NT2/D1 (cell line): ENCODE measurements at regions not wholly inside any gene's neighbourhood (a gene's known extent, or its start where the extent isn't known, plus 50 kb on each side); places are given as distances from the start of the nearest gene placed in this dataset.

Experiments used
- DNase-seq: peaks from one replicate; pipeline ENCODE4 v3.0.0-alpha.2; 2011; ENCODE audit warnings: low read depth, low spot score
- H3K27me3 ChIP-seq: 2 replicates; pipeline ENCODE4 v1.6.0; 2011; ENCODE audit warnings: mild to moderate bottlenecking; ENCODE audit not compliant: insufficient read length, insufficient read depth
- H3K36me3 ChIP-seq: 2 replicates; pipeline ENCODE4 v1.6.1; 2011; ENCODE audit warnings: mild to moderate bottlenecking, low read length, mixed read lengths; ENCODE audit not compliant: insufficient read depth, insufficient read length
- H3K4me1 ChIP-seq: 2 replicates; pipeline ENCODE4 v1.5.1; 2011; ENCODE audit not compliant: insufficient read depth, insufficient read length
- H3K4me3 ChIP-seq: 2 replicates; pipeline ENCODE4 v1.5.1; 2011; ENCODE audit warnings: low read depth; ENCODE audit not compliant: insufficient read length
- H3K9ac ChIP-seq: 2 replicates; pipeline ENCODE4 v1.6.0; 2011; ENCODE audit warnings: low read depth; ENCODE audit not compliant: insufficient read length
- H3K9me3 ChIP-seq: 2 replicates; pipeline ENCODE4 v1.5.1; 2011; ENCODE audit warnings: mild to moderate bottlenecking, low read length; ENCODE audit not compliant: insufficient read depth
- SUZ12 ChIP-seq: IDR thresholded peaks from 2 replicates; pipeline ENCODE4 v1.6.1; 2011; ENCODE audit not compliant: insufficient read length, insufficient read depth; ENCODE audit errors: extremely low read depth
- YY1 ChIP-seq: IDR thresholded peaks from 2 replicates; pipeline ENCODE4 v1.6.1; 2011; ENCODE audit not compliant: insufficient read length, insufficient read depth
- ZNF274 ChIP-seq: IDR thresholded peaks from 2 replicates; pipeline ENCODE4 v1.6.1; 2011; ENCODE audit warnings: mild to moderate bottlenecking, low read depth, low read length

GRCh38 chr7:67462781-67463191, 466.2 kb downstream of the TYW1 start:
- peaks cover 8% of the 10 kb centered on the region; the same call in 1 of the 2 replicates for H3K9me3 ChIP-seq
- no peak overlapping the region for H3K9ac ChIP-seq
- no peaks in the 10 kb centered on the region for H3K36me3 ChIP-seq
- peaks cover 3% of the 10 kb centered on the region for H3K27me3 ChIP-seq
- no peak for DNase-seq
- H3K4me3 ChIP-seq = no peak overlapping the region
- TF ChIP-seq ZNF274 (no peak), YY1 (no peak), SUZ12 (no peak)
- no peaks in the 10 kb centered on the region for H3K4me1 ChIP-seq

GRCh38 chr7:67463316-67463715, 466.7 kb downstream of the TYW1 start:
- DNase-seq = no peak
- no peaks in the 10 kb centered on the region for H3K36me3 ChIP-seq
- no peak overlapping the region for H3K4me3 ChIP-seq
- H3K9ac ChIP-seq = no peak overlapping the region
- no peaks in the 10 kb centered on the region for H3K4me1 ChIP-seq
- TF ChIP-seq YY1 (no peak), SUZ12 (no peak), ZNF274 (no peak)
- H3K27me3 ChIP-seq = peaks cover 3% of the 10 kb centered on the region
- peaks cover 12% of the 10 kb centered on the region; the same call in 1 of the 2 replicates for H3K9me3 ChIP-seq

- Histone ChIP-seq H3K36me3 (no peaks in the 10 kb centered on the region), H3K27me3 (peaks cover 3% of the 10 kb centered on the region), H3K9me3 (peaks cover 16% of the 10 kb centered on the region; the same call in 1 of the 2 replicates), H3K9ac (no peak overlapping the region), H3K4me1 (no peaks in the 10 kb centered on the region), H3K4me3 (no peak overlapping the region)
- DNase-seq = no peak
- no peak for TF ChIP-seq ZNF274
- no peak for TF ChIP-seq SUZ12
- TF ChIP-seq YY1 = no peak
These were observed 467.4 kb downstream of the TYW1 start for GRCh38 chr7:67463983-67464382.

GRCh38 chr7:67466109-67466508, 469.5 kb downstream of the TYW1 start:
- Histone ChIP-seq H3K27me3 (peaks cover 3% of the 10 kb centered on the region), H3K36me3 (no peaks in the 10 kb centered on the region), H3K4me1 (peaks cover 4% of the 10 kb centered on the region), H3K9me3 (peaks cover 16% of the 10 kb centered on the region; the same call in 1 of the 2 replicates), H3K4me3 (no peak overlapping the region), H3K9ac (no peak overlapping the region)
- no peak for DNase-seq
- no peak for TF ChIP-seq ZNF274

DNA sequence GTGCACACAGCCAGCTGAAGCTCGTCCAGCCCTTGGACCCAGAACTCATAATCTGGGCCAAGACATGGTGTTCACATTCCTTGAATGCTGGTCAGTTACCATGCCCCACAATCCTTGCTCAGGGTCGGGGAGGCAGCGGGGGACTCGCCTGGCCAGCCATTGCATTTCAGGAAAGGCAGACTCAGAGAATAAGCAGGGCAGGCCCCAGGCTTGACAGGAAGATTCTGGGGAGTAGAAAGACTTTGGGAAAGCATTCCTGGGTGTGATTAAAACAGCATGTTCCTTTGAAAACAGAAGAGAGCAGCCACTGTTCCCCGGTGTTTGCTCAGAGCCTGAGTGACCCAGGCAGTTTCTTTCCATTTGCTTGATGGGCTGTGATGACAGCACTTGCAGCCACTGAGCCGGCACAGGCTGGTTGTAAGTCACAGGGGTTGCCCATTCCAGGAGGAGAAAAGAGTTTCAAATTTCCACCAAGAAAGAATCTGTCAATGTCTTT, 473.7 kb downstream of the TYW1 start:
- Histone ChIP-seq H3K4me3 (no peak overlapping the region), H3K27me3 (peaks cover 3% of the 10 kb centered on the region), H3K9me3 (peaks cover 11% of the 10 kb centered on the region; the same call in 1 of the 2 replicates), H3K9ac (peak overlapping the region; percentile 36), H3K36me3 (no peaks in the 10 kb centered on the region), H3K4me1 (peaks cover 4% of the 10 kb centered on the region)
- DNase-seq = no peak
- TF ChIP-seq SUZ12 = no peak
- no peak for TF ChIP-seq ZNF274
- TF ChIP-seq YY1 = no peak

GRCh38 chr7:67475293-67475692, 478.7 kb downstream of the TYW1 start:
- no peaks in the 10 kb centered on the region for H3K36me3 ChIP-seq
- no peak for DNase-seq
- no peak overlapping the region for H3K9ac ChIP-seq
- peaks cover under 1% of the 10 kb centered on the region for H3K4me1 ChIP-seq
- H3K9me3 ChIP-seq = no peaks in the 10 kb centered on the region
- no peaks in the 10 kb centered on the region for H3K27me3 ChIP-seq
- H3K4me3 ChIP-seq = no peak overlapping the region
- TF ChIP-seq YY1 (no peak), SUZ12 (no peak), ZNF274 (no peak)

DNA sequence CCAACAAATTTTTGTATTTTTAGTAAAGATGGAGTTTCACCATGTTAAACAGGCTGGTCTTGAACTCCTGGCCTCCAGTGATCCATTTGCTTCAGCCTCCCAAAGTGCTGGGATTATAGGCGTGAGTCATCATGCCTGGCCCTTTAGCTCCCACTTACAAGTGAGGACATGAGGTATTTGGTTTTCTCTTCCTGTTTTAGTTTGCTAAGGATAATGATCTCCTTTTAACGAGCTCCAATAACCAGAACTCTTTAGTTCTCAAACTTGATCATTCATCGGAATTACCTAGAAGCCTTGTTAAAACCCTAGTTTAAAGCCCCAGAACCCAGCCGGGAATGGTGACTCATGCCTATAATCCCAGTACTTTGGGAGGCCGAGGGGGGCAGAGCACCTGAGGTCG, 481.4 kb downstream of the TYW1 start:
- Histone ChIP-seq H3K27me3 (no peaks in the 10 kb centered on the region), H3K9ac (no peak overlapping the region), H3K36me3 (no peaks in the 10 kb centered on the region), H3K4me3 (no peak overlapping the region), H3K9me3 (no peaks in the 10 kb centered on the region), H3K4me1 (no peaks in the 10 kb centered on the region)
- DNase-seq = no peak
- no peak for TF ChIP-seq ZNF274
- no peak for TF ChIP-seq SUZ12
- no peak for TF ChIP-seq YY1

DNA sequence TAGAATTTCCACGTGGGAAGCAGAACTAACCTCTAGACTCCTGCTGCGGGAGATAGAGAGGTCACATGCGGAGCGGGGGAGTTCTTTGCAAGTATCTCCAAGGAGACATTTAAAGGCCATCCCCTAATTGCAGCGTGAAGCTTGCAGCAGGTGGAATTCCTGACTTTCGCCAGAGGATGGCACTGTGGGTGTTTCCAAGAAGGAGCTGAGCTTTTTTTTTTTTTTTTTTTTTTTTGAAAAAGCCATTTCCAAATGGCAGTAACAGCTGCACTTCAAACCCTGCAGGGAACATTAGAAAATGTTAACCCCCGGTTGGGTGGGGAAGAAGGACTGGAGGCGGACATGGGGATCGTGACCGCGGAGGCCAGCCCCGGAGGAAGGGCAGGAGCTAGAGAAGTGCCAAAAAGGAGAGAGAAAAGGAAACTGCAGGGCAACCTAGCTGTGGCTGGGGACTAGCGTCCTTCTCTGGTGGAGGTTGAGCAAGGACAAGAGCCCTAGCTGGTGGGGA, 487.7 kb downstream of the TYW1 start:
- TF ChIP-seq YY1 (no peak), SUZ12 (no peak), ZNF274 (no peak)
- peak; percentile 94 for DNase-seq
- H3K9me3 ChIP-seq = no peaks in the 10 kb centered on the region
- H3K27me3 ChIP-seq = no peaks in the 10 kb centered on the region
- H3K36me3 ChIP-seq = no peaks in the 10 kb centered on the region
- H3K4me1 ChIP-seq = no peaks in the 10 kb centered on the region
- no peak overlapping the region for H3K9ac ChIP-seq
- H3K4me3 ChIP-seq = no peak overlapping the region
